NCI-H1417 treated with DMSO at 0.1 percent for 48 hours (cell line): ENCODE measurements at regions not wholly inside any gene's neighbourhood (a gene's known extent, or its start where the extent isn't known, plus 50 kb on each side); places are given as distances from the start of the nearest gene placed in this dataset.

Experiments used
- DNase-seq: peaks from one replicate; lab custom pipeline; 2025; lab: John Stamatoyannopoulos, UW

- no peak for DNase-seq
These were observed 495.4 kb upstream of the PIK3C3 start for GRCh38 chr18:41459656-41460055.

GRCh38 chr18:41458376-41458775, 496.7 kb upstream of the PIK3C3 start:
- no peak for DNase-seq

GRCh38 chr18:41457765-41458326, 497.2 kb upstream of the PIK3C3 start:
- DNase-seq, result no peak

GRCh38 chr18:41456831-41457230, 498.2 kb upstream of the PIK3C3 start:
- no peak for DNase-seq

- DNase-seq, result no peak
These were observed 505.4 kb upstream of the PIK3C3 start for GRCh38 chr18:41449612-41450011.

GRCh38 chr18:41444943-41445342, 510.1 kb upstream of the PIK3C3 start:
- no peak for DNase-seq

- DNase-seq, result no peak
These were observed 518.3 kb upstream of the PIK3C3 start for GRCh38 chr18:41436772-41437171.

- DNase-seq, result no peak
These were observed 536.4 kb upstream of the PIK3C3 start for GRCh38 chr18:41418598-41418997.

GRCh38 chr18:41416044-41416443, 539.0 kb upstream of the PIK3C3 start:
- DNase-seq, result no peak

GRCh38 chr18:41410006-41410405, 545.0 kb upstream of the PIK3C3 start:
- no peak for DNase-seq

- no peak for DNase-seq
These were observed 548.2 kb upstream of the PIK3C3 start for GRCh38 chr18:41406834-41407233.

GRCh38 chr18:41396861-41397260, 558.2 kb upstream of the PIK3C3 start:
- DNase-seq, result no peak

GRCh38 chr18:41396211-41396610, 558.8 kb upstream of the PIK3C3 start:
- no peak for DNase-seq

GRCh38 chr18:41395695-41396094, 559.3 kb upstream of the PIK3C3 start:
- DNase-seq, result no peak

- peak; percentile 32 for DNase-seq
These were observed 563.1 kb upstream of the PIK3C3 start for GRCh38 chr18:41391616-41392595.

GRCh38 chr18:41390309-41390708, 564.7 kb upstream of the PIK3C3 start:
- DNase-seq, result no peak

- DNase-seq, result no peak
These were observed 576.4 kb upstream of the PIK3C3 start for GRCh38 chr18:41378598-41378997.

- DNase-seq, result no peak
These were observed 581.4 kb upstream of the PIK3C3 start for GRCh38 chr18:41373612-41374011.

GRCh38 chr18:41372046-41372665, 582.9 kb upstream of the PIK3C3 start:
- DNase-seq, result no peak

GRCh38 chr18:41371156-41372045, 583.6 kb upstream of the PIK3C3 start:
- no peak for DNase-seq

GRCh38 chr18:41370740-41371139, 584.3 kb upstream of the PIK3C3 start:
- no peak for DNase-seq

GRCh38 chr18:41357708-41358107, 597.3 kb upstream of the PIK3C3 start:
- DNase-seq, result no peak
